Epithelial cell of proximal tubule (primary cell): ENCODE measurements at regions not wholly inside any gene's neighbourhood (a gene's known extent, or its start where the extent isn't known, plus 50 kb on each side); places are given as distances from the start of the nearest gene placed in this dataset.
"Not testable (repeated sequence)": the region's sequence is repeated elsewhere in the genome, so short reads cannot be mapped to it uniquely, and the experiment has no call there.

Source experiments
- DNase-seq: peaks from one replicate; pipeline ENCODE4 v3.0.0-alpha.2; 2011; ENCODE audit warnings: low read depth
- H3K4me3 ChIP-seq: 2 replicates; pipeline ENCODE4 v1.5.1; 2011; ENCODE audit warnings: low read depth, mild to moderate bottlenecking, low read length
- TF ChIP-seq, protein P1 (sequence below): conservative IDR thresholded peaks from 2 replicates; pipeline ENCODE4 v1.5.1; 2012; ENCODE audit warnings: low read depth, mild to moderate bottlenecking, low read length

DNA sequence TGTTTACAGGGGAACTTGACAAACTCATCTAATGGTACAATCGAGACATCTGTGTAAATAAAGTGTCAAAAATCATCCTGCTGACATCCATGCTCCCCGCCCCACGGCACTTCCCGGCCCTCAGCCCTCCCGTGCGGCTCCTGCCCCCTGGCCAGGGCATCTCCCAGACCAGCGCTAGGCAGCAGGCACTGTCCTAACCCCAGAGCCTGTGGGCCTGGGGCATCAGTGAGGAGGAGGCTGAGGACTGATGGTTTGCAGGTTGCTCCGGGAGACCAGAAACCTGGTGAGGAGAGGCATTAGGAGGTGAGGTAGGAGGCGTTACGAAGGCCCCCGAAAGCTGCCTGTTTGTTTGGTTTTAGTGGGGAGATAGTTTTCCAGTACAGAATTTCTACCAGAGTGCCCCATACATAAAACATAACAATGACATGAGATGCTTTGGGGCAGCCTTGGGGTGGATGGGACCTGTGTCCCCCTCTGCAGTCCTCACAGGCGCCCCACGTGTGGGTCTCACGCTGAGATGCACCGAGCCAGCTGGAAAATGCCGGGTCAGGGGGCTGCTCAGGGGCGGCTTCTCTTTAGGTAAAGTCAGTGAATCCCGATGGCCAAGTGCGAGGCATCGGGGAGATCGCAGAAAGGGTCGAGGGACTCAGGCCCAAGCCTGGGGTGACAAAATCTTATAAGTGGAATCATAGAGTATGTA, 114.2 kb downstream of the RTP5 start:
- H3K4me3 ChIP-seq, result no peak overlapping the region
- TF ChIP-seq, protein P1, sequence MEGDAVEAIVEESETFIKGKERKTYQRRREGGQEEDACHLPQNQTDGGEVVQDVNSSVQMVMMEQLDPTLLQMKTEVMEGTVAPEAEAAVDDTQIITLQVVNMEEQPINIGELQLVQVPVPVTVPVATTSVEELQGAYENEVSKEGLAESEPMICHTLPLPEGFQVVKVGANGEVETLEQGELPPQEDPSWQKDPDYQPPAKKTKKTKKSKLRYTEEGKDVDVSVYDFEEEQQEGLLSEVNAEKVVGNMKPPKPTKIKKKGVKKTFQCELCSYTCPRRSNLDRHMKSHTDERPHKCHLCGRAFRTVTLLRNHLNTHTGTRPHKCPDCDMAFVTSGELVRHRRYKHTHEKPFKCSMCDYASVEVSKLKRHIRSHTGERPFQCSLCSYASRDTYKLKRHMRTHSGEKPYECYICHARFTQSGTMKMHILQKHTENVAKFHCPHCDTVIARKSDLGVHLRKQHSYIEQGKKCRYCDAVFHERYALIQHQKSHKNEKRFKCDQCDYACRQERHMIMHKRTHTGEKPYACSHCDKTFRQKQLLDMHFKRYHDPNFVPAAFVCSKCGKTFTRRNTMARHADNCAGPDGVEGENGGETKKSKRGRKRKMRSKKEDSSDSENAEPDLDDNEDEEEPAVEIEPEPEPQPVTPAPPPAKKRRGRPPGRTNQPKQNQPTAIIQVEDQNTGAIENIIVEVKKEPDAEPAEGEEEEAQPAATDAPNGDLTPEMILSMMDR, result no peak
- DNase-seq, result no peak

DNA sequence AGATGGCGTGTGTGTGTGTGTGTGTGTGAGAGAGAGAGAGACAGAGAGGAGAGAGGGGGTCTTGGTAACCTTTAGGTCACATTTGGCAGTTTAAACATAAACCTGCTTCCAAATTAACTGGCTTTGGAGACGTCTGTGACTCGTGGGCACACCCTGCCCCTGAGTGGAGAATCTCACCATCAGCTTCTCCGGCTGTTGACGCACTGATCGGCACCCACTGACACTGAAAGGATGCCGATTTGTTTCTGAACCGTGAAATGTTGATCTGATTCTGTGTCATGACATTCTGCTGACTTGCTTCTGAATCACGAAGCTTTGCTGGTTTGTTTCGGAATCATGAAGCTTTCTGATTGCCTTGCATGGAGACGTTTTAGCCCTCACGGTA, 114.7 kb downstream of the RTP5 start:
- no peak for DNase-seq
- TF ChIP-seq, protein P1, result no peak
- no peak overlapping the region for H3K4me3 ChIP-seq

DNA sequence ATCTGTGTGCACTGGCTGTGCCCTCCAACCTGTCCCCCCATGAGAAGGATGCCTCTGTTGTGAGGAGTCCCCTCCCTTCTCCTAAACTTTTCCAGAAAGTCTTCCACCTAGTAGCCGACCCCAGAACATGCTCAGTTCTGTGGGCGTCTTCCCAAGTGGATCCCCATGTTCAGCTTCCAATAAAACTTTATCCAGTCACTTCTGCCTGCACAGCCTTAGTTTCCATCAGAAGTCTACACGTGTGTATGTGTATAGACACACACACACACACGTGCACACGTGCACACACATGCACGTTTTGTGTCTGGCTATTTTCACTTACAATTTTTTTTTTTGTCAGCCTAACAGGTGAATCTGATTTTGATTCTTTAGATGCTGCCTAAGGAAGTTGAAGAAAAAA, 115.1 kb downstream of the RTP5 start:
- no peak for DNase-seq
- H3K4me3 ChIP-seq, result no peak overlapping the region
- TF ChIP-seq, protein P1, result no peak

DNA sequence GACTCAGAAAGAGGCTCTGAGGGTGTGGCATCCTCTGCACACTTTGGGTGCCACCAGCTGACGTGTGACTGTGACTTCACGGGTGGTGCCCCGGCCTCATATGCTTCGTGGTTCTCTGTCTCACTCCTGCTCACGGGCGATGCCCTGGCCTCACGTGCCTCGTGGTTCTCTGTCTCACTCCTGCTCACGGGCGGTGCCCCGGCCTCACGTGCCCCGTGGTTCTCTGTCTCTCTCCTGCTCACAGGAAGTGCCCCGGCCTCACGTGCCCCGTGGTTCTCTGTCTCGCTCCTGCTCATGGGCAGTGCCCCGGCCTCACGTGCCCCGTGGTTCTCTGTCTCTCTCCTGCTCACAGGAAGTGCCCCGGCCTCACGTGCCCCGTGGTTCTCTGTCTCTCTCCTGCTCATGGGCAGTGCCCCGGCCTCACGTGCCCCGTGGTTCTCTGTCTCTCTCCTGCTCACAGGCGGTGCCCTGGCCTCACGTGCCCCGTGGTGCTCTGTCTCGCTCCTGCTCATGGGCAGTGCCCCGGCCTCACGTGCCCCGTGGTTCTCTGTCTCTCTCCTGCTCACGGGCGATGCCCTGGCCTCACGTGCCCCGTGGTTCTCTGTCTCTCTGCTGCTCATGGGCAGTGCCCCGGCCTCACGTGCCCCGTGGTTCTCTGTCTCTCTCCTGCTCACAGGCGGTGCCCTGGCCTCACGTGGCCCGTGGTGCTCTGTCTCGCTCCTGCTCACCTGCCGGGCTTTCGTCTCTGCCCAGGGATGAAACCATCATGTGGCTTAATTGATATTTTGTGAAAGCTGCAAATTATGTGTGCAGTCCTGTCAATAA, 115.8 kb downstream of the RTP5 start:
- H3K4me3 ChIP-seq, DNase-seq: not testable (repeated sequence)

DNA sequence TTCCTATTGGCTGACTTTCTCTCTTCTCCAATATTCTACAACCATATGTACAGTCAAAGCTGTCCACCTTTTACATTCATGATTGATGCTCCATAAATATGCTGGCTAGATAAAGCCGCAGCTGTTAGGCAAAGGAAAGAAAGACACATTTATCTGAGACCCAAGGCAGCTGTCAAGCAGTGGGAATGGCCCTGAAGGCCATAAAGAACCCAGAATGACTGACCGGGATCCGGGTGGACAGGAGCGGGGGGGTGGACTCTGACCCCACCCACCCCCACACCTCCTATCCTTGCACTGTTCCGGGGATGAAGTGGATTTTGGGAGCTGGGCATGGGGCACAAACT, 116.4 kb downstream of the RTP5 start:
- DNase-seq, result no peak
- TF ChIP-seq, protein P1, result no peak

DNA sequence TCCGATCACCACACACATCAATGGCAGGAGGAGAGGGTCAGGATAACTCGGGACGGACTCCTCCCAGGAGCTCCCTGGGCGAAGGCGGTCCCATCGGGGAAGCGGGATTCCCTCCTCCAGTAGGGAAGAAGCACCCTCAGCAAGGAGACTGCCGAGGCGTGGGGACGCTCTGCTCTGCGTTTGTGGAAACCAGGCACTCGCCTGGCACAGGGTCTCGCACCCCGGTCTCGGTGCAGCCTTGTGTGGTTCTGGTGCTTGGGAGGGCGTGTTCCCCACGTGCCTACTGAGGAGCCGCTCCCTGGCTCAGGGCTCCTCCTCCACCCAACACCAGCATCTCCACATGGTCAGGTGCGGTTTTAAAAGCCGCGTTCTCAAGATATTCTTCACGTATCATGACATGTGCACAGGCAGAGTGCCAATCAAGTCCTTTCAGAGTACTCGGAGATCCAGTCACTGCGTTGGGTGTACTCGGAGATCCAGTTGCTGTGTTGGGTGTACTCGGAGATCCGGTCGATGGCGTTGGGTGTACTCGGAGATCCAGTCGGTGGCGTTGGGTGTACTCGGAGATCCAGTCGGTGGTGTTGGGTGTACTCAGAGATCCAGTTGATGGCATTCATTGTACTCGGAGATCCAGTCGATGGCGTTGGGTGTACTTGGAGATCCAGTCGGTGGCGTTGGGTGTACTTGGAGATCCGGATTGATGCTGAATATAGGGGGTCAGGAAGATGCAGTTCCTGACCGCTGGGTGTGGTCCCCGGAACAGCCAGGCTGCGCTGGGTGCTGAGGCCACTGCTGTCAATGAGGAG, 117.5 kb downstream of the RTP5 start:
- H3K4me3 ChIP-seq, result no peak overlapping the region
- no peak for DNase-seq
- TF ChIP-seq, protein P1, result no peak

More for the DNA sequence above, 116.4 kb downstream of the RTP5 start:
- no peak overlapping the region for H3K4me3 ChIP-seq

DNA sequence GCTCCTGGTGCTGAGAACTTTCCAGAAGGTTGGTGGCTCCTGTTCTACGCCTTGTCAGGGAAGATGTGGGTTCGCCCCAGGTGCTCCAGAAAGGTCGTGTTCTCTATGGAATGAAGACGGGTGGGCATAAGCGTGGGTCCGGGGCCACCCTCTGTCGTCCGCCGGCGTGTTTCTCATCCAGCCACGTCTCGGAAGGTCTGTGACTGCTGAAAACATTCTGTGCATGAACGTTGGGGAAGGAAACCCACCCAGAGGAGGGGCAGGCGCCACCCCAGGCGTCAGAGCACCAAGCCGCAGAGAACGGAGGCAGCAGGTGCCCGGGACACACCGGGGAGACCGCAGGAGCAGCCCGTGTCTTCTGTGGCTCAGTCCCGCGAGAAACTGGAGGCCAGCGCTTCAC, 118.2 kb downstream of the RTP5 start:
- H3K4me3 ChIP-seq, result no peak overlapping the region
- no peak for DNase-seq
- TF ChIP-seq, protein P1, result no peak
